ENCODE measurements at regions not wholly inside any gene's neighbourhood (a gene's known extent, or its start where the extent isn't known, plus 50 kb on each side); places are given as distances from the start of the nearest gene placed in this dataset.

DNA sequence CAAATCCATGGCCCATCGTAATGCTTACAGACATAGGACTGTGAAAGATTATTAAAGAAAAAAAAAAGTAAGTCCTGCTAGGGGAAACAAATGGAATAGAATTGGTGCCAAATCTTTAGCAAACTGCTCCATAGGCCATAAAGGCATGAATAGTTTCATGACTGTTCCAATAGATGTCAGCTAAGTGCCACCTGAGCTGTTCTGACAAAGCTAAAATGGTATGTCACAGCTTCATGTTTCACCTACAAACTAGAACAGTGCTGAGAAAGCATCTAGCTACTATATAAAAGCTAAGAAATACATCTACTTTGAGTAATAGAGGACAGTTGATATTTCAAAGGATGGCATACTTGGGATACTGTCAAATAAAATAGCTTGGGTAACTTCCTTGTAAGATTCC, 771.6 kb upstream of the CA10 start:
- H3K27ac ChIP-seq (ENCODE audit: low read depth in 1 of 2, low read length in 2 of 2), result no peak overlapping the region
- peaks cover 0 to 3% of the 10 kb centered on the region in 2 donors for H3K9me3 ChIP-seq (replicated peaks in 1 of 2; ENCODE audit: control insufficient read depth in 1 of 2, insufficient read depth in 1 of 2, low read length in 2 of 2)
- H2AFZ ChIP-seq (ENCODE audit: insufficient read depth, low read depth, low read length, poor library complexity, severe bottlenecking), result no peak overlapping the region
- H3K36me3 Mint-ChIP-seq, result no peaks in the 10 kb centered on the region
- H3K27me3 ChIP-seq (ENCODE audit: control insufficient read depth in 2 of 2, insufficient read depth in 2 of 2, low read length in 2 of 2), result no peaks in the 10 kb centered on the region
- no peak overlapping the region for H3K9ac ChIP-seq (ENCODE audit: insufficient read depth, low read length, poor library complexity, severe bottlenecking)
- no peak for DNase-seq
- peaks cover 0 to 5% (median 2%) of the 10 kb centered on the region in 7 donors for H3K9me3 Mint-ChIP-seq
- WGBS (ENCODE audit: insufficient coverage), result no CpG with 5 or more reads among the region's 1 CpG
- TF ChIP-seq, protein P1, sequence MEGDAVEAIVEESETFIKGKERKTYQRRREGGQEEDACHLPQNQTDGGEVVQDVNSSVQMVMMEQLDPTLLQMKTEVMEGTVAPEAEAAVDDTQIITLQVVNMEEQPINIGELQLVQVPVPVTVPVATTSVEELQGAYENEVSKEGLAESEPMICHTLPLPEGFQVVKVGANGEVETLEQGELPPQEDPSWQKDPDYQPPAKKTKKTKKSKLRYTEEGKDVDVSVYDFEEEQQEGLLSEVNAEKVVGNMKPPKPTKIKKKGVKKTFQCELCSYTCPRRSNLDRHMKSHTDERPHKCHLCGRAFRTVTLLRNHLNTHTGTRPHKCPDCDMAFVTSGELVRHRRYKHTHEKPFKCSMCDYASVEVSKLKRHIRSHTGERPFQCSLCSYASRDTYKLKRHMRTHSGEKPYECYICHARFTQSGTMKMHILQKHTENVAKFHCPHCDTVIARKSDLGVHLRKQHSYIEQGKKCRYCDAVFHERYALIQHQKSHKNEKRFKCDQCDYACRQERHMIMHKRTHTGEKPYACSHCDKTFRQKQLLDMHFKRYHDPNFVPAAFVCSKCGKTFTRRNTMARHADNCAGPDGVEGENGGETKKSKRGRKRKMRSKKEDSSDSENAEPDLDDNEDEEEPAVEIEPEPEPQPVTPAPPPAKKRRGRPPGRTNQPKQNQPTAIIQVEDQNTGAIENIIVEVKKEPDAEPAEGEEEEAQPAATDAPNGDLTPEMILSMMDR (IDR thresholded peaks at IDR 0.05), result no peak
- no peak overlapping the region for H3K27ac Mint-ChIP-seq
- H3K4me1 ChIP-seq (ENCODE audit: control insufficient read depth in 1 of 2, insufficient read depth in 2 of 2, low read length in 2 of 2), result no peaks in the 10 kb centered on the region
- intact Hi-C loops (cut with micrococcal nuclease), result no loop called here
- no peaks in the 10 kb centered on the region for H3K27me3 Mint-ChIP-seq (ENCODE audit: low read depth in 3 of 3)
- H4K20me1 ChIP-seq (ENCODE audit: insufficient read depth, low read length), result no peaks in the 10 kb centered on the region
- no peaks in the 10 kb centered on the region for H3K36me3 ChIP-seq (replicated peaks in 1 of 2; ENCODE audit: control insufficient read depth in 1 of 2, insufficient read depth in 2 of 2, low read length in 2 of 2)
- no peaks in the 10 kb centered on the region for H3K4me1 Mint-ChIP-seq
- H3K4me3 Mint-ChIP-seq, result no peak overlapping the region
- no peaks in the 10 kb centered on the region for H3K79me2 ChIP-seq (ENCODE audit: insufficient read depth, low read length)
- H3K4me2 ChIP-seq (replicated peaks; ENCODE audit: extremely low read depth, low read length, poor library complexity, severe bottlenecking), result no peak overlapping the region
- H3K4me3 ChIP-seq (replicated peaks in 1 of 3; ENCODE audit: low read depth in 2 of 3, low read length in 3 of 3), result no peak overlapping the region

DNA sequence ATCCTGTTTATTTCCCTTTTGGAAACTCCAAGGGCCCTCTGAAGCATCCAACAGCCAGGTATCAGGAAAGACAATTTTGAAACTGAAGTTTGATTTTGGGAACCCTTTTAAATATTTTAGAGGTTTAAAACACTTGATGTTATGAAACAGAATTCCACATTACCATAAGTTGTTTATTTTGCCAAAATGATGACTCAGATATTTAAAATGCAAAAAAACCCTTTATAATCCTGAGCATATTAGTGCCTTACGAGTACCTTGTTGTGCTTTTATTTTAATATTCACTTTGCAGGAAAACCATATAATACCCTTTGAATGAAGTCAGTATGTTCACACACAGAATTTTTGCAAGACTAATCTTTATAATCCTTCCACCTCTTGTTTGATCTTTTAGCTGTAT, 765.1 kb upstream of the CA10 start:
- no peak overlapping the region for H3K27ac Mint-ChIP-seq
- H4K20me1 ChIP-seq (ENCODE audit: insufficient read depth, low read length), result no peaks in the 10 kb centered on the region
- no peaks in the 10 kb centered on the region for H3K36me3 ChIP-seq (replicated peaks in 1 of 2; ENCODE audit: control insufficient read depth in 1 of 2, insufficient read depth in 2 of 2, low read length in 2 of 2)
- H3K27me3 Mint-ChIP-seq (ENCODE audit: low read depth in 3 of 3), result peaks cover 0 to 2% (median 0%) of the 10 kb centered on the region in 3 donors
- no peaks in the 10 kb centered on the region for H3K79me2 ChIP-seq (ENCODE audit: insufficient read depth, low read length)
- WGBS (ENCODE audit: insufficient coverage), result no CpG with 5 or more reads among the region's 1 CpG
- H3K4me2 ChIP-seq (replicated peaks; ENCODE audit: extremely low read depth, low read length, poor library complexity, severe bottlenecking), result no peak overlapping the region
- no peak overlapping the region for H2AFZ ChIP-seq (ENCODE audit: insufficient read depth, low read depth, low read length, poor library complexity, severe bottlenecking)
- intact Hi-C loops (cut with micrococcal nuclease), result no loop called here
- no peak overlapping the region for H3K9ac ChIP-seq (ENCODE audit: insufficient read depth, low read length, poor library complexity, severe bottlenecking)
- H3K36me3 Mint-ChIP-seq, result no peaks in the 10 kb centered on the region
- peaks cover 0 to 4% (median 2%) of the 10 kb centered on the region in 7 donors for H3K9me3 Mint-ChIP-seq
- no peaks in the 10 kb centered on the region for H3K9me3 ChIP-seq (replicated peaks in 1 of 2; ENCODE audit: control insufficient read depth in 1 of 2, insufficient read depth in 1 of 2, low read length in 2 of 2)
- H3K4me3 Mint-ChIP-seq, result no peak overlapping the region
- H3K4me3 ChIP-seq (replicated peaks in 1 of 3; ENCODE audit: low read depth in 2 of 3, low read length in 3 of 3), result no peak overlapping the region
- no peak overlapping the region for H3K27ac ChIP-seq (ENCODE audit: low read depth in 1 of 2, low read length in 2 of 2)
- DNase-seq, result no peak
- TF ChIP-seq, protein P1 (IDR thresholded peaks at IDR 0.05), result no peak
- H3K4me1 ChIP-seq (ENCODE audit: control insufficient read depth in 1 of 2, insufficient read depth in 2 of 2, low read length in 2 of 2), result no peaks in the 10 kb centered on the region
- no peaks in the 10 kb centered on the region for H3K27me3 ChIP-seq (ENCODE audit: control insufficient read depth in 2 of 2, insufficient read depth in 2 of 2, low read length in 2 of 2)
- H3K4me1 Mint-ChIP-seq, result no peaks in the 10 kb centered on the region
